ENCODE measurements at regions not wholly inside any gene's neighbourhood (a gene's known extent, or its start where the extent isn't known, plus 50 kb on each side); places are given as distances from the start of the nearest gene placed in this dataset.

DNA sequence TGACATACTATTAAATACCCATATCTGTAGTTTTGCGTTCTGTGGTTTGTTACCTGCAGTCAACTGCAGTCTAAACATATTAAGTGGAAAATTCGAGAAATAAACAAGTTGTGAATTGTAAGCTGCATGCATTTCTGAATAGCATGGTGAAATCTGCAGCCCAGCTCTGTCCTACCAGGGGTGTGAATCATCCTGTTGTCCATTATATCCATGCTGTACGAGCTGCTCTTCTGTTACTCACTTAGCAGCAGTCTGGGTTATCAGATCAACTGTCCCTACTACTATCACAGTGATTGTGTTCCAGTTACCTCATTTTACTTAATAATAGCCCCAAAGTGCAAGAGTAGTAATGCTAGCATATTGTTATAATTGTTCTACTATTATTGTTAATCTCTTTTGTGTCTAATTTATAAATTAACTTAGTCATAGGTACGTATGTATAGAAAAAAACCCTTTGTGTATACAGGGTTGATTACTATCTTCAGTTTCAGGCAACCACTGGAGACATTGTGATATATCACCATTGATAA lies 173.7 kb upstream of the FAT4 start:
- no peak for DNase-seq

DNA sequence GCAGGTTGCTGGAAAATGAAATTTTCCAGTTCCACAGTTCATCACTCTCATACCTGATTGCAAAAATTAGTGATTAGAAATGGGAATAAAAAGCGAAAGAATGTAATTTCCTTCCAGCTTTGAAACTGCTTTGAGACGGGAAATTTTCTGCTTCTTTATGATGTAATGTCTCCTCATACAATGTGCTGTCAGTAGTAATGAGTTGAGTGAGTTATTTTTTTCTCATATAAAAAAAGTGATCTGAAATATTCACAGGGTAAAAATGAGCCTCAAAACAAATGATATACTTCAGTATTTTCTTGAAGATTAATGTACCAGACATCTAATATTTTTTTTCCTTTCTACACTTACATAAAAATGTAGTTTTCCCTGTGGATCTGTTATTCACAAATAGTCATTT lies 179.1 kb upstream of the FAT4 start:
- no peak for DNase-seq

DNA sequence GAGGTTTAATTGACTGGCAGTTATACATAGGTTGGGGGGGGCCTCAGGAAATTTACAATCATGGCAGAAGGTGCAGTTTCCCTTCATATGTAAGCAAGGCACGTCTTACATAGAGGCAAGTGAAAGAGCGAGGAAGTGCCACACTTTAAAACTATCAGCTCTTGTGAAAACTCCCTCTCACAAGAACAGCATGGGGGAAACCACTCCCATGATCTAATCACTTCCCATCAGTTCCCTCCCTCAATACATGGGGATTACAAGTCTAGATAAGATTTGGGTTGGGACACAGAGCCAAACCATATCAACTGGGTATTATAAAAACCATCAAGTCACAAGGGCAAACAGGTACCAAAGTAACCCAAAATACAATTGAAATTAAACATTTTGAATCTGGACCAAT lies 182.0 kb upstream of the FAT4 start:
- no peak for DNase-seq

DNA sequence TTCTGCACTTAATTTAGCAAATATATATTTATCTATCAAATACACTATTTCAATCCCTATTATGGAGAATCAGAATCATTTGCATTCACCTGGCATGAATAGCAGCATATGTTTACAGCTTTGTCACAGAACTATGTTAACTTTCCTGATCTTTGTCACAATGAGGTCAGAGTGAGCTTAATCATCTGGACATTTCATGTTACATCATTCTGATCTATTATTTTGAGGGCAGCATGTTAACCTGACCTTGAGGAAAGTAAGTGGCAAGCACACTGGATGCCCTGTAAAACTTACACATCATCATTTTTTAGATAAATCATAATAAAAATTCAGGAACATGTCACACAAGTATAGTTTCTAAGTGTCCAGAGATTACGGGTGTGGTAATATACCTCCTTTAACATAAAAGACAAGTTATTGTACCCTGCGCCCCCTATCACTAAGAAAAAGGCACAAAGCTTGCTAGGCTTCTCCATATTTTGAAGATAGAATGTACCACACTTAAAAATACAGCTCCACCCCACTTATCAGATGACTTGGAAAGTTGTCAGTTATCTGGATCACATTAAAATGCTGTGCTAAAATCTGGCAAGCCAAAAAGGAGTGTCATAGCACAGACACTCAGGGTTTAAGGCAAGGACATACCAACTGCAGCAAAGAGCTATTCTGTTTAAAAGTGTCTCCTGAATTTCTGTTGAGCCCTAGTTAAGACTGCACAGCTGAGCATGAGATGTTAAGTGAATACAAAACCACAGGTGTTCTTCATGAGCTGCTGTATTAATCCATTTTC lies 182.7 kb upstream of the FAT4 start:
- DNase-seq: no peak

DNA sequence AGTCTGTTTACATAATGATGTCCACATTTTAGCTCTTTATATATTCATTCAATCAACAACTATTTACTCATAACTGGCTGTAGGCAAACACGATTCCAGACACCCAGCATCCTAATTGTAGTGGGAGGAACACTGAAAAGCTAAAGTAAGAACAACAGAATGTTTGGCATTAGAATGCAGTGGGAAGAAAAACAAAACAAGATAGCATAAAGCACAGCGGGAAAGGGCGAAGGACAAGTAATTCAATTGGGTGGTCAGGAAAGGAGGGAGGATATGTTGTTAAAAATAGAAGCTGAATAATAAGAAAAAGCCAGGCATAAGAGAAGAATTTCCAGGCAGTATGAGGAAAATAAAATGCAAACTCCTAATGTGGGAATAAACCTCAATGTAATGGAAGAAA lies 189.5 kb upstream of the FAT4 start:
- DNase-seq: peak; percentile 20

DNA sequence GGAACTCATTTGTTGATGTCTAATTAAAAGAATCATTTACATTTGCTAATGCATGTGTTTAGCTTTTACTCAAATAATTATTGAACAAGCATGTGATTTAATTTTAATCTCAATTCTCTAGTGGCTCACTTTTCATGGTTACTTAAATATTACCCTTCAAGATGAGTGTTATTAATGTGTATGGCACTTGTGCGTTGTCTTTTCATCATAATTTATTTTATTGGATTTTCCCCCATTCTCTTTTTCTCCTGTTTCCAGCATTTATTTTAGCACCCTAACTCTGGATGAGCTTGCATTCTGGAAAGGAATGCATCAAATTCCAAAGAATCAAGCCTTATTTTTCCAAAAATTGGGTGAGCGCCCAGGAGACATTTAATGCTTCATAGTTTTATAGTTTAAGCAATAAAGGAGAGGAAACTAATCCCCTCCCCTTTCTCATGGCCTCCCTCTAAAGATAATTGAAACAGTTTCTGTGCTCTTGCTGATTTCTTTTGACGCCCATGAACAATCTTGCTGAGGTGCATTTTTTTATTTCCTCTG lies 191.1 kb upstream of the FAT4 start:
- DNase-seq: peak; percentile 42

DNA sequence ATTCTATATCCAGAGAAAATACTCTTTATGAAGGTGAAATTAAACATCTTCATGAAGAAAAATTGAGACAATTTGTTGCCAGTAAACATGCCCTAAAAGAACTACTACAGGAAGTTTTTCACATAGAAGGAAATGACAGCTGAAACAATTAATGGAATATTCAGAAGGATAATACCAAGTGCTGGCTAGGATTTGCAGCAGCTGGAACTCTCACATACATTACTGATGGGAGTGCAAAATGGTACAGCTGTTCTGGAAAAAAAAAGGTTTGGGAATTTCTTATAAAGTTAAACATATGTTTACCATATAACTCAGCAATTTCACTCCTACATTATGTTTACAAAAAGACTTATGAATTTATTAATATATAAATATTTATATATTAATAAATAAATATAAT lies 193.2 kb upstream of the FAT4 start:
- no peak for DNase-seq

DNA sequence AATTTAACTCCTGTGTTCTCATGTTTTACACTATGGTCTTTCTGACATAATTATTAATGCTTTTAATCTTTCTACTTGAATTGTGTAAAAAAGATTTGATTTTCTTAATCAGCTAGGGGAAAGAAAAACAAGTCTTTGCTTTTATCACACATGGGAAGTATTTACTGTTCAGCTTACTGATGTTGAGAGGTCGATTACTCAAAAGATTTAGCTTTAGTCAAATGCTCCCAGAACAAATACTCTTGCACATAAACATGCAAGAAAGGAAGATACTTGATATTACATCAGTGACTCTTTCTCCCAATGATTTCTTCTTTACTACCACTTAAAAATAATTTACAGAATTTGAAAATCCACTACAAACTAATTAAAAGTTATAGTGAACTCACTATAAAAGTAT lies 198.3 kb upstream of the FAT4 start:
- no peak for DNase-seq

DNA sequence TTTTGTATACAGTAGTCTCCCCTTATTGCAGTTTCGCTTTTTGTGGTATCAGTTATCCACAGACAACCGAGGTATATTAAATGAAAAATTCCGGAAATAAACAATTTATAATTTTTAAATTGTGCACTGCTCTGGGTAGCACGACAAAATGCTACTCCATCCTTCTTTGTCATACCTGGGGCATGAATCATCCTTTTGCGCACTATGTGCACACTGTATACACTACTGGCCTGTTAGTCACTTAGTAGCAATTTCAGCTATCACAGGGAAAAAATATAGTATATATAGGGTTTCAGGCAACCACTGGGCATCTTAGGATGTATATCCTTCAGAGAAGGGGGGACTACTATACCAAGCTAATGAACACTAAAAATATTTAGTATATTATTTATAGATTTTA lies 198.8 kb upstream of the FAT4 start:
- no peak for DNase-seq

DNA sequence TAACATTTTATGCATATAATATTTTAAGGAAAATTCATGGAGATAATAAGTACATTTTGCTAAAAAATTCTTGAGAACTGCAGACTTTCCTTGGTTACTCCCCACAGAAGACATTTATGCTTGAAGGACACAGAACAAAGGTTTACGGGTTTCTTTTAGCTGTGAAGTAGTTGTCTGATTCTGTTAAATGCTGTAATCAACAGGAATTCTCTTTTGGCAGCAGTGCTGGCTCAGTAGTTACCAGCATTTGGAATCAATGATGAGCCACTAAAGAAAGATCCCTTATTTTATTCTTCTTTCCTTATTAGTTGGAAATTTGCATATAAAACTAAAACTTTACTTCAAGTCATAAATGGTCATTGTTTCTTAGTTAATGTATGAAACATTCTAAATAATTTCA lies 199.3 kb upstream of the FAT4 start:
- no peak for DNase-seq

DNA sequence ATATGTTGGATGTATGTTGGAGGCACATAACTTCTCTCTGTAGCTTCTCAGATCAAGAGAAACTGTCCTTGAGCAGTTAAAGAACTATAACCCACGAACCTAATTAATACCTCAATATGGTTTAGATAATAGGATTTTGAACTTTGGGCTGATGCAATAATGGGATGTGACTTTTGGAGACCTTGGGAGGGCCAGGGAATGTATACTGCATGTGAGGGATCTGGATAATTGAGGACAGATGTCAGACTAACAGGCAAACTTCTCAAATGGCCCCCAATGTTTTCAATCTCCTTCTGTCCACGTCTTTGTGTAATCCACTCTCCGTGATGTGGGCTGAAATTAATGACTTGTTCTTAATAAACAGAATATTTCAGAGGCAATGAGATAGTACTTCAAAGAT lies 202.2 kb upstream of the FAT4 start:
- no peak for DNase-seq

DNA sequence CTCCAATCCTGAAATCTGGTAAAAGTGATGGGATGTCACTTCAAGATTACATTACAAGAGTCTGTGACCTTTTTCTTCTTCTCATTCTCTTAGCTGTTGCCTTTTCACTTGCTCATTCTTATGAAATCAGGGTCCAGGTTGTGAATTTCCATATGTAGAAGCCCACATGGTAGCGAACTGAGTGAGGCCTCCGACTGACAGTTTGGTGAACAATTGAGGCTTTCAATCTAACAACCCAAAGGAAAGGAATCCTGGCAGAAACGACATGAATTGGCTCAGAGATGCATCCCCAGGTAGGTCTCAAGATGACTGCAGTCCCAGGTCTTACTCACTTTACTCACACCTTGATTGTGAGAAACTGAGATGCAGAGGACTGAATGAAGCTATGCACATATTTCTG lies 203.4 kb upstream of the FAT4 start:
- no peak for DNase-seq

DNA sequence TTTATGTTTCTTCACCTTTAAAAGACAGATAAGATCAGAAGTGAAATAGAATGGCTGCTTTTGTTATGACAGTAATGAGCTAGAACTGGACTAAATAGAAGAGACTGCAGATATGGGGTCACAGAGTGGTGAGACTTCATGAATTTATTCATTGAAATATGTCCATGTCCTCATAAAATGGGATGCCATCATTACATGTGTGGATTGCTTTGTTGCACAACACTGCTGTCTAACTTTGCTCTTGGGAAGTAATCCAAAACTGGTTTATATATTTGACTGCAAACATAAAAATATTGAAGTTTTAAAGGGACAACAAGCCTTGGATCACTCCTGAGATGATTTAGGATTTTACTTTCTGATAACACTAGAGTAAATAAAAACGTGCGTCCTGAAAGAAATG lies 209.2 kb upstream of the FAT4 start:
- DNase-seq: no peak

DNA sequence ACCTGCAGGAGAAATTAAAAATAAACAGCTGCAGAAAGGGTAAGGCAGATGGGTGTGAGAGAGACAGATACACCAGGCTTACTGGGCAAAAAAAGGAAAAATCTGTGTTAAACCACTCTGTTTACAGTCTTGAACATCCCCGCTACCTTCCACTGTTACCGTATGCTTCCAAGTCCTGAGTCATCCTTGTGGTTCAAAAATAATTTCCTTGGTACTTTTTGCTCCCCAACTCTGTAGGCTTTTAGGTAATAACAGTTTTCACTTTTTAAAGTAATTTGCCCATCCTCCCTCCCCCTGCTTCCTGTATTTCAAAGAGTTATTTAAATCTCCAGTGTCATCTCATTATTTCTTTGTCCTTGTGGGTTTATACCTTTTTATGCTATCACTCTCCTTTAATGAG lies 210.1 kb upstream of the FAT4 start:
- no peak for DNase-seq

DNA sequence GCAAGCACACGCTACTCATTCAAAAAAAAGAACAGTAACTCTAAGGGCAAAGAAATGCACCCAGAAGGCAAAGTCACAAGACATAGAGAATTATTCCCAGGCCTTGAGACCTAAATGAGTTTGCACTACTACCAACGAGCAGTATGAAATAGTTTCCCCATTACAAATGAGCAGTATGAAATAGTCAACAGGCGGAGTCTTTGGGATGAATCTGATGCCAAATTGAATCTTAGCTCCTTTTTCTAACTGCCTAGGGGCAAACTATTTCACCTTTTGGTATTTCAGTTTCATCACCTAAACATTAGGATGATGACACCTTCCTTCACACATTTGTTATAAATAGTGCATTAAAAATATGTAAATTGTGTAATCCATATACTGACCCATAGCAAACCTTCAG lies 213.0 kb upstream of the FAT4 start:
- no peak for DNase-seq

DNA sequence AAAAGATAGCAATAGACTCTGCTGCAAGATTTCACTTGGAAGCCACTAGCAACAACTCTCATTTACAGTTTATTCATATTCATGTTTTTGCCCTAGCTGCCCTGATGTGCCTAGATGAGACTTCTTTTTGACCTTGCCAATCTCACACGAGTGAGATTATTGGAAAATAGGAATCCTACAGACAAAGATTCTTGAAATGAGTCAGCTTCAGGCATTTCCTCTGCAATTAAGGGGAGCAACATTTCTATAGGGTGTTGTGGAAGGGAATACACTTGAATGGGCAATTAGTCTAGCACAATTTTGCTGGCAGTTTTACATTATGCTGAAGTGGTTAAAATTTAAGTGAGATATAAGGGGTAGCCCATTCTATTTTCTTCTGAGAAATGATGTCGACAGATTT lies 217.0 kb upstream of the FAT4 start:
- DNase-seq: no peak

DNA sequence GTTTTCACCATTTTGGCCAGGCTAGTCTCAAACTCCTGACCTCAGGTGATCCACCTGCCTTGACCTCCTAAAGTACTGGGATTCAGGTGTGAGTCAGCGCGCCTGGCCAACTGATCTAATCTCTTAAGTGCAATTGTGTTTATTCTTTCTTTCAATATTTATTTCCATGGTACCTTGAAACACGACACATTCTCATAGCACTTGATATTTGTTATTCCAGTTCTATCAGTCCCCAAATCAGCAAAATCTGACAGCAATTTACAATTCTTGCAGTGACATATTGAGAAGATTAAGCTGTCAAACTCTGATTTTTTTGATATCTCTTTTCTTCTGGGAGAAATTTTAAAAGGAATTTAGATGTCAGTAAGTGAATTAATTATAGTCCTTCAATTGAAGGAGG lies 218.1 kb upstream of the FAT4 start:
- DNase-seq: no peak

DNA sequence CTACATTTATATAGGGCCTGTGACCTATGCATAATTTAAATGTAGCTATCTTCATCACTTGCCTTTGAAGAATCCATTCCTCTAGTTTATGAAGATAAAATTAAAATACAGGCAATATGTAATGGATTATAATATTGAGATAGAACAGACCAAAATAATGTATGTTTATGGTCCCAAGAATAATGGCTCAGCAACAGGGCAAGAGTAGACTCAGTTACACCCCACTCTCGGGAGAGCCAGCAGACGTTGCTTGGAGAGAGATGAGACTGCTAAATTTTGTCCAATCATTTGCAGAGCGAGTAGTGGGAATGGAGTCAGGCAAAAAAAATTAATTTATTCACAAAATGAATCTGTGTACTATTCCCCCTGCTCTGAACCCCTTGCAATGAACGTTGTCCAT lies 223.2 kb upstream of the FAT4 start:
- DNase-seq: peak; percentile 4

DNA sequence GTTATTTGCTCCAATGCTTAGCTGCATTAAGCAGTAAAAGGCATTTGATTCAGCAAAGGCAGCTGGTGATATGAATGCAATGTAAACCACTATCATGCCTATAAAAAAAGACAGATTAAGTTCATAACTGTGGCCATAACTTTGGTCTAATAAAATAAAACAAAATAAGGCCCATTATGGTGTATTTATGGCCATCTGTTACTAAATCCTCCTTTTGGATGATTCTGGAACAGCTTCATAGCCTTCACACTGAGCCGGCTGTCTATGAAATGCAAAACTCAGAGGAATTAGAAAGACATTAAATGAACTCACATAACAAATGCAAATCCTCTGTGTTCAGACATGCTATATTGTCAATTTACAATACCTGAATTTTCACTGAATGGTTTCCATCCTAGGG lies 223.7 kb upstream of the FAT4 start:
- peak; percentile 12 for DNase-seq

DNA sequence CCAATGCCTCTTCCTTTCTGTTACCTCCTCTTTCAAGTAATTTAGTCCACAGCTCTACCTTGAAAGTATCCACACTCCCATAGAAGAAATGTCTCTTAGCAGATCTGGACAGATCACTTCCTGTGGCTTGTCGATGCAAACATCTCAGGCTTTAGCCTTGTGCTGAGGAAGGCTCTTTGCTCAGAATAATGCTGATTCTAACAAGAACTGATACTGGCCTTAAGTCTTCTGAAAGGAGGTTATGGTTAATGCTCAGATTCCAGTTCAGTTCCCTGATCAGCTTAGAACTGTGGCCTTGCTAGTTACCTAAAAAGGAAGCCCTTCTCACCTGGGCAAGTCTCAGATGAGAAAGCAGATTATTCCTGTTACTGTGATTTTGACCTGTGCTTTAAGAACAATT lies 230.1 kb upstream of the FAT4 start:
- DNase-seq: no peak

DNA sequence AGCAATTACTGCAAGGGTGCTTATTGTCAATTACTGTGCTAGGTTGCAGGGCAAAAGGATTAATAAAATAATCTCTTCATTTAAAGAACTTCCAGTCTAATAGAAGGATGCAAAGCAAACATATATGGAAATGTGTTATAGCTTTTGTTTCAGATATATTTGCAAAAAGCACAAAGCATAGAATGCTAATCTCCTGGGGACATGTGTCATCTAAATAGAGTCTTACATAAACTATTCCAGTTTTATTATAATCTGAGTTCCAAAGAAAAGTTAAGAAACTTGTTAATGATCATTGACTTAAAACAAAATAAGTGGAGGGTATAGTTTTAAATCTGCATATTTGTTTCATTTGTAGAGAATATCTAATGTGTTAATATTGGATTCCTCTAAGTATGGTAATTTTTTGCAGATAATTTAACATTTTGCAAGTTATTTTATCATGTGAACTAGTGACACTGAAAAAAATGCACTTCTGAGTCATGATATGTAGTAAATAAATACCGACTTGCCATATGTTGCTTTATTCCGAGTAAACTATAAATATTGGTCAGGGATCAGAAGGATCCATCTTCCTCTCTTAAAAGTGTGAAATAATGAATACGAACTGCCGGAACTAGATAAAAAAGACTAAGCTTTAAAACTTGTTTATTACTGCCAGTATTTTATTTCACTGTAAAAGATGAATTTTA lies 231.9 kb upstream of the FAT4 start:
- no peak for DNase-seq

DNA sequence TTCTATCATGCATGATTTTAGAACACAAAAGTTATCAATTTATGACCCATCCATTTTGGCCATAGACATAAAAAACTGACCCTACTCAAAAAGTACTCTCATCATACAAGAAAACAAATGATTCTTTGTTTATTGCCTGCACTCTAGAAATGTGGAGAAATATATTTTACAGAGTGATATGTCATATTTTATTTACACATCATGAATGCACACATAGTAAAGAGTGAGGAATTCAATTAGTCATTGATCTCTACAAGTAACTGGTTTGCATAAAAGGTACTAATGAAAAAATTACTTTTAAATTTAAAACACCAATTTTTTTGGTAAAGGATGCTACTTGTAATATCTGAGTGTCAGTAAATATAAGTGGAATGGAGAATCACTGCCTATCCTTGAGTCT lies 242.5 kb upstream of the FAT4 start:
- DNase-seq: no peak

DNA sequence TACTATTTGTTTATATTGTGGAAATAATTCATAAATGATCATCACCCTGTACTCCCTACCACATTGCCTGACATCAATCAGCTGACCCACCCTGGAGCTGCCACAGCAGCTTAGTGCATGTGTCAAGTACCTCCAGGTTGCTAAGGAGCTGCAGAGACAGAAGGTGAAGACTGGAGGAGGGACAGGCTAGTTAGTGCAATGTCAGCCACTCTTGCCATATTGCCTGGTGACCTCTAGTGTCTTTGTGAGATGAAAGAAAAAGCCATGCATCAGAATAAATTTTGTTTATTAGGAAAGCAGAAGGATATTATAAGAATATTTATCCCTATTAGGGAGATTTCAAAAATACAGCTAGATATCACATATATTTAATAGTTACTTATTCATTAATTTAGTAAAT lies 243.9 kb upstream of the FAT4 start:
- DNase-seq: no peak

Measured in renal pelvis (tissue), 1 donor.